GM23338 (cell line): ENCODE measurements at regions not wholly inside any gene's neighbourhood (a gene's known extent, or its start where the extent isn't known, plus 50 kb on each side); places are given as distances from the start of the nearest gene placed in this dataset.

ENCODE experiments used
- ATAC-seq: fragments of 200-7000 bp; cut with Tn5 transposase; 3 replicates; pipeline ENCODE4 v1.9.1; 2020
- DNase-seq: peaks from one replicate; pipeline ENCODE4 v3.0.0-alpha.2; 2015; ENCODE audit warnings: low spot score
- H2AFZ ChIP-seq: fragments of 200-600 bp; sonication (generic); 2 replicates; pipeline ENCODE4 v1.8.0; 2016; ENCODE audit warnings: antibody characterized with exemption, mild to moderate bottlenecking, moderate library complexity
- H3F3A ChIP-seq: fragments of 200-600 bp; sonication (generic); replicated peaks from 2 replicates; pipeline ENCODE4 v1.8.0; 2017; ENCODE audit warnings: antibody characterized with exemption, mixed run types, low read depth
- H3K27ac ChIP-seq: fragments of 200-600 bp; sonication (generic); 2 replicates; pipeline ENCODE4 v1.6.1; 2016; ENCODE audit warnings: low read depth
- H3K27me3 ChIP-seq: fragments of 200-600 bp; sonication (generic); 2 replicates; pipeline ENCODE4 v1.8.0; 2016; ENCODE audit warnings: mild to moderate bottlenecking, mixed run types, moderate library complexity; ENCODE audit not compliant: insufficient read depth
- H3K36me3 ChIP-seq: fragments of 200-600 bp; sonication (generic); 2 replicates; pipeline ENCODE4 v1.8.0; 2016; ENCODE audit warnings: mild to moderate bottlenecking; ENCODE audit not compliant: insufficient read depth
- H3K4me1 ChIP-seq: fragments of 200-600 bp; sonication (generic); 2 replicates; pipeline ENCODE4 v1.8.0; 2016; ENCODE audit warnings: mild to moderate bottlenecking, moderate library complexity; ENCODE audit not compliant: insufficient read depth
- H3K4me2 ChIP-seq: fragments of 200-600 bp; sonication (generic); 2 replicates; pipeline ENCODE4 v1.7.1; 2017; ENCODE audit warnings: mixed run types
- H3K4me3 ChIP-seq: fragments of 200-600 bp; sonication (generic); 2 replicates; pipeline ENCODE4 v1.6.1; 2016; ENCODE audit warnings: mixed run types
- H3K79me2 ChIP-seq: fragments of 200-600 bp; sonication (generic); replicated peaks from 2 replicates; pipeline ENCODE4 v1.8.0; 2017; ENCODE audit warnings: mild to moderate bottlenecking; ENCODE audit not compliant: insufficient read depth
- H3K9me2 ChIP-seq: fragments of 200-600 bp; sonication (generic); 2 replicates; pipeline ENCODE4 v1.8.0; 2017; ENCODE audit not compliant: insufficient read depth
- H4K20me1 ChIP-seq: fragments of 200-600 bp; sonication (generic); replicated peaks from 2 replicates; pipeline ENCODE4 v1.8.0; 2017; ENCODE audit warnings: mild to moderate bottlenecking; ENCODE audit not compliant: insufficient read depth
- H3K27ac Mint-ChIP-seq: 2 replicates; pipeline ENCODE4 v1.8.0; 2020; ENCODE audit warnings: inconsistent platforms, mild to moderate bottlenecking, moderate library complexity, mixed read lengths
- H3K27me3 Mint-ChIP-seq: 3 replicates; pipeline ENCODE4 v1.8.0; 2022; ENCODE audit warnings: low read depth, mild to moderate bottlenecking, moderate library complexity, mixed read lengths, inconsistent platforms; ENCODE audit not compliant: insufficient read depth, poor library complexity
- H3K36me3 Mint-ChIP-seq: 3 replicates; pipeline ENCODE4 v1.8.0; 2021; ENCODE audit warnings: low read depth, mild to moderate bottlenecking, inconsistent platforms, moderate library complexity, mixed read lengths
- H3K4me1 Mint-ChIP-seq: 3 replicates; pipeline ENCODE4 v1.8.0; 2020; ENCODE audit warnings: mild to moderate bottlenecking, inconsistent platforms, mixed read lengths
- H3K4me3 Mint-ChIP-seq: 3 replicates; pipeline ENCODE4 v1.8.0; 2021; ENCODE audit warnings: moderate library complexity, mild to moderate bottlenecking, inconsistent platforms, mixed read lengths
- H3K9me3 Mint-ChIP-seq: 3 replicates; pipeline ENCODE4 v1.8.0; 2020; ENCODE audit warnings: moderate library complexity, mild to moderate bottlenecking, inconsistent platforms, mixed read lengths
- CREB1 ChIP-seq: fragments of 250-450 bp; sonication (Bioruptor Pico); IDR thresholded peaks from 2 replicates; pipeline ENCODE4 v1.5.0; 2020; ENCODE audit warnings: low read depth, mild to moderate bottlenecking, moderate library complexity
- CTCF ChIP-seq, 2 experiments: fragments of 200-600 bp in 1 of 2; sonication (generic) in 1 of 2; conservative IDR thresholded peaks; 2 replicates each; pipeline versions ENCODE4 v1.5.1 to v1.6.1; 2016 to 2017; ENCODE audit warnings: antibody characterized with exemption in 2 of 2, low read depth in 2 of 2, mild to moderate bottlenecking in 2 of 2, moderate library complexity in 1 of 2
- ETS1 ChIP-seq: IDR thresholded peaks from 2 replicates; pipeline ENCODE4 v1.6.1; 2016; ENCODE audit warnings: antibody characterized with exemption
- EZH2 ChIP-seq: fragments of 200-600 bp; sonication (generic); IDR thresholded peaks from one replicate; pipeline ENCODE4 v1.8.0; 2017; ENCODE audit warnings: antibody characterized with exemption, mild to moderate bottlenecking, low read depth; ENCODE audit not compliant: unreplicated experiment
- EZH2phosphoT487 ChIP-seq: fragments of 200-600 bp; sonication (generic); IDR thresholded peaks from one replicate; pipeline ENCODE4 v1.8.1; 2018; ENCODE audit warnings: antibody characterized with exemption; ENCODE audit not compliant: unreplicated experiment
- JUNB ChIP-seq: IDR thresholded peaks from one replicate; pipeline ENCODE4 v1.6.1; 2016; ENCODE audit warnings: antibody characterized with exemption; ENCODE audit not compliant: unreplicated experiment
- NANOG ChIP-seq: IDR thresholded peaks from 2 replicates; pipeline ENCODE4 v1.6.1; 2016; ENCODE audit warnings: antibody characterized with exemption, borderline replicate concordance
- POLR2AphosphoS5 ChIP-seq: IDR thresholded peaks from 2 replicates; pipeline ENCODE4 v1.6.1; 2016; ENCODE audit warnings: antibody characterized with exemption, low read depth
- STAT1 ChIP-seq: IDR thresholded peaks from one replicate; pipeline ENCODE4 v1.6.1; 2016; ENCODE audit warnings: antibody characterized with exemption; ENCODE audit not compliant: unreplicated experiment
- ZNF114 ChIP-seq: fragments of 250-450 bp; sonication (Bioruptor Pico); IDR thresholded peaks from 2 replicates; pipeline ENCODE4 v1.5.0; 2020; ENCODE audit warnings: mild to moderate bottlenecking, moderate library complexity
- ZNF331 ChIP-seq: fragments of 250-450 bp; sonication (Bioruptor Pico); IDR thresholded peaks from 2 replicates; pipeline ENCODE4 v1.5.0; 2020; ENCODE audit warnings: low read depth, mild to moderate bottlenecking, moderate library complexity
- ZNF462 ChIP-seq: fragments of 250-450 bp; sonication (Bioruptor Pico); IDR thresholded peaks from 2 replicates; pipeline ENCODE4 v1.5.0; 2020; ENCODE audit warnings: mild to moderate bottlenecking, moderate library complexity
- TF ChIP-seq, protein P1 (sequence below): IDR thresholded peaks from one replicate; pipeline ENCODE4 v1.6.1; 2018; ENCODE audit warnings: antibody characterized with exemption; ENCODE audit not compliant: unreplicated experiment

DNA sequence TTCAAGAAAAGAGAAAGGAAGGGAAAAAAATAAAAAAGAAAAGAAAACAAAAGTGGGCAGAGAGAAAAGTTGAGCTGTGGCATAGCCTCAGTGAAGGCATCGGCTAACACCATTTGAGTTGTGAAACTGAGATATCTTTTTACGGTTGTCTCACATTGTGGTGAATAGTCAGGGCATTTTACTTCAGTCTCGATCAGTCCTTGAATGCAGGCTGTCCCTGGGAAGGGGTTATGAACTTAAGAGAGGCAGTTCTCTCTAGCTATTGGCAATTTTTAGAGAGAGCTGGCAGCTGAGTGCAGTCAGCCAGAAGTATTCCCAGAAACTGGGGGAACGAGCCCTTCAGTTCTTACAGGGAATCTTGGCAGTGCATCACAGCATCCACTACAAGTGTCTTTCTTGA lies 93.5 kb upstream of the SLC6A14 start:
- no peaks in the 10 kb centered on the region for H3K27me3 Mint-ChIP-seq
- Histone ChIP-seq H3K36me3 (no peaks in the 10 kb centered on the region), H3K4me3 (no peak overlapping the region), H3F3A (no peaks in the 10 kb centered on the region), H3K27ac (no peak overlapping the region), H3K9me2 (no peaks in the 10 kb centered on the region), H4K20me1 (no peaks in the 10 kb centered on the region), H3K4me1 (no peaks in the 10 kb centered on the region), H3K79me2 (no peaks in the 10 kb centered on the region), H3K4me2 (no peak overlapping the region), H2AFZ (no peak overlapping the region), H3K27me3 (no peaks in the 10 kb centered on the region)
- ATAC-seq (no peak), DNase-seq (no peak)
- H3K27ac Mint-ChIP-seq = no peak overlapping the region
- no peaks in the 10 kb centered on the region for H3K36me3 Mint-ChIP-seq
- no peak overlapping the region for H3K4me3 Mint-ChIP-seq
- H3K4me1 Mint-ChIP-seq = no peaks in the 10 kb centered on the region
- no peaks in the 10 kb centered on the region for H3K9me3 Mint-ChIP-seq
- no peak for TF ChIP-seq POLR2AphosphoS5
- TF ChIP-seq STAT1 = no peak
- no peak for TF ChIP-seq CTCF (conservative IDR thresholded peaks at IDR 0.05; ENCODE audit: low read depth in 2 of 2)
- no peak for TF ChIP-seq ZNF114 (CRISPR knock-in tag)
- no peak for TF ChIP-seq NANOG
- TF ChIP-seq ZNF331 (CRISPR knock-in tag) = no peak
- TF ChIP-seq JUNB = no peak
- no peak for TF ChIP-seq CREB1
- TF ChIP-seq, protein P1, sequence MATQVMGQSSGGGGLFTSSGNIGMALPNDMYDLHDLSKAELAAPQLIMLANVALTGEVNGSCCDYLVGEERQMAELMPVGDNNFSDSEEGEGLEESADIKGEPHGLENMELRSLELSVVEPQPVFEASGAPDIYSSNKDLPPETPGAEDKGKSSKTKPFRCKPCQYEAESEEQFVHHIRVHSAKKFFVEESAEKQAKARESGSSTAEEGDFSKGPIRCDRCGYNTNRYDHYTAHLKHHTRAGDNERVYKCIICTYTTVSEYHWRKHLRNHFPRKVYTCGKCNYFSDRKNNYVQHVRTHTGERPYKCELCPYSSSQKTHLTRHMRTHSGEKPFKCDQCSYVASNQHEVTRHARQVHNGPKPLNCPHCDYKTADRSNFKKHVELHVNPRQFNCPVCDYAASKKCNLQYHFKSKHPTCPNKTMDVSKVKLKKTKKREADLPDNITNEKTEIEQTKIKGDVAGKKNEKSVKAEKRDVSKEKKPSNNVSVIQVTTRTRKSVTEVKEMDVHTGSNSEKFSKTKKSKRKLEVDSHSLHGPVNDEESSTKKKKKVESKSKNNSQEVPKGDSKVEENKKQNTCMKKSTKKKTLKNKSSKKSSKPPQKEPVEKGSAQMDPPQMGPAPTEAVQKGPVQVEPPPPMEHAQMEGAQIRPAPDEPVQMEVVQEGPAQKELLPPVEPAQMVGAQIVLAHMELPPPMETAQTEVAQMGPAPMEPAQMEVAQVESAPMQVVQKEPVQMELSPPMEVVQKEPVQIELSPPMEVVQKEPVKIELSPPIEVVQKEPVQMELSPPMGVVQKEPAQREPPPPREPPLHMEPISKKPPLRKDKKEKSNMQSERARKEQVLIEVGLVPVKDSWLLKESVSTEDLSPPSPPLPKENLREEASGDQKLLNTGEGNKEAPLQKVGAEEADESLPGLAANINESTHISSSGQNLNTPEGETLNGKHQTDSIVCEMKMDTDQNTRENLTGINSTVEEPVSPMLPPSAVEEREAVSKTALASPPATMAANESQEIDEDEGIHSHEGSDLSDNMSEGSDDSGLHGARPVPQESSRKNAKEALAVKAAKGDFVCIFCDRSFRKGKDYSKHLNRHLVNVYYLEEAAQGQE = no peak
- TF ChIP-seq ZNF462 = no peak
- no peak for TF ChIP-seq EZH2phosphoT487
- no peak for TF ChIP-seq ETS1
- no peak for TF ChIP-seq EZH2
